ENCODE measurements at regions not wholly inside any gene's neighbourhood (a gene's known extent, or its start where the extent isn't known, plus 50 kb on each side); places are given as distances from the start of the nearest gene placed in this dataset.

- H3K4me1 ChIP-seq (ENCODE audit: control insufficient read depth, insufficient read depth, low read length, poor library complexity, severe bottlenecking): no peaks in the 10 kb centered on the region
- no peak overlapping the region for H3K27ac ChIP-seq (ENCODE audit: insufficient read depth, low read length, poor library complexity, severe bottlenecking)
- H3K36me3 ChIP-seq (ENCODE audit: control insufficient read depth, insufficient read depth, low read length): no peaks in the 10 kb centered on the region
- H3K27me3 ChIP-seq (replicated peaks; ENCODE audit: control insufficient read depth, insufficient read depth, low read length, poor library complexity, severe bottlenecking): no peaks in the 10 kb centered on the region
- no peak for DNase-seq
- no peak overlapping the region for H3K4me3 ChIP-seq (ENCODE audit: insufficient read depth, low read depth, low read length, poor library complexity, severe bottlenecking)
- no peaks in the 10 kb centered on the region for H3K9me3 ChIP-seq (ENCODE audit: control insufficient read depth, low read length)
Measured at GRCh38 chr4:15354371-15355297, 73.2 kb upstream of the C1QTNF7 start.

- no peak for DNase-seq
- Histone ChIP-seq H3K36me3 (ENCODE audit: control insufficient read depth, insufficient read depth, low read length) (no peaks in the 10 kb centered on the region), H3K9me3 (ENCODE audit: control insufficient read depth, low read length) (no peaks in the 10 kb centered on the region), H3K4me3 (ENCODE audit: insufficient read depth, low read depth, low read length, poor library complexity, severe bottlenecking) (no peak overlapping the region), H3K27ac (ENCODE audit: insufficient read depth, low read length, poor library complexity, severe bottlenecking) (no peak overlapping the region), H3K27me3 (replicated peaks; ENCODE audit: control insufficient read depth, insufficient read depth, low read length, poor library complexity, severe bottlenecking) (no peaks in the 10 kb centered on the region), H3K4me1 (ENCODE audit: control insufficient read depth, insufficient read depth, low read length, poor library complexity, severe bottlenecking) (no peaks in the 10 kb centered on the region)
Measured at GRCh38 chr4:15361529-15361928, 66.3 kb upstream of the C1QTNF7 start.

- Histone ChIP-seq H3K9me3 (ENCODE audit: control insufficient read depth, low read length) (no peaks in the 10 kb centered on the region), H3K4me3 (ENCODE audit: insufficient read depth, low read depth, low read length, poor library complexity, severe bottlenecking) (no peak overlapping the region), H3K27me3 (replicated peaks; ENCODE audit: control insufficient read depth, insufficient read depth, low read length, poor library complexity, severe bottlenecking) (no peaks in the 10 kb centered on the region), H3K36me3 (ENCODE audit: control insufficient read depth, insufficient read depth, low read length) (no peaks in the 10 kb centered on the region), H3K27ac (ENCODE audit: insufficient read depth, low read length, poor library complexity, severe bottlenecking) (no peak overlapping the region), H3K4me1 (ENCODE audit: control insufficient read depth, insufficient read depth, low read length, poor library complexity, severe bottlenecking) (no peaks in the 10 kb centered on the region)
- DNase-seq: no peak
Measured at GRCh38 chr4:15362541-15362940, 65.3 kb upstream of the C1QTNF7 start.

GRCh38 chr4:15364183-15364582 is 63.6 kb upstream of the C1QTNF7 start:
- no peak for DNase-seq
- no peaks in the 10 kb centered on the region for H3K27me3 ChIP-seq (replicated peaks; ENCODE audit: control insufficient read depth, insufficient read depth, low read length, poor library complexity, severe bottlenecking)
- no peak overlapping the region for H3K4me3 ChIP-seq (ENCODE audit: insufficient read depth, low read depth, low read length, poor library complexity, severe bottlenecking)
- H3K4me1 ChIP-seq (ENCODE audit: control insufficient read depth, insufficient read depth, low read length, poor library complexity, severe bottlenecking): no peaks in the 10 kb centered on the region
- no peaks in the 10 kb centered on the region for H3K9me3 ChIP-seq (ENCODE audit: control insufficient read depth, low read length)
- no peaks in the 10 kb centered on the region for H3K36me3 ChIP-seq (ENCODE audit: control insufficient read depth, insufficient read depth, low read length)
- no peak overlapping the region for H3K27ac ChIP-seq (ENCODE audit: insufficient read depth, low read length, poor library complexity, severe bottlenecking)

- Histone ChIP-seq H3K4me3 (ENCODE audit: insufficient read depth, low read depth, low read length, poor library complexity, severe bottlenecking) (no peak overlapping the region), H3K27me3 (replicated peaks; ENCODE audit: control insufficient read depth, insufficient read depth, low read length, poor library complexity, severe bottlenecking) (no peaks in the 10 kb centered on the region), H3K27ac (ENCODE audit: insufficient read depth, low read length, poor library complexity, severe bottlenecking) (no peak overlapping the region), H3K9me3 (ENCODE audit: control insufficient read depth, low read length) (no peaks in the 10 kb centered on the region), H3K36me3 (ENCODE audit: control insufficient read depth, insufficient read depth, low read length) (no peaks in the 10 kb centered on the region), H3K4me1 (ENCODE audit: control insufficient read depth, insufficient read depth, low read length, poor library complexity, severe bottlenecking) (no peaks in the 10 kb centered on the region)
- no peak for DNase-seq
Measured at GRCh38 chr4:15365641-15366040, 62.2 kb upstream of the C1QTNF7 start.

- DNase-seq: no peak
- H3K36me3 ChIP-seq (ENCODE audit: control insufficient read depth, insufficient read depth, low read length): no peaks in the 10 kb centered on the region
Measured at GRCh38 chr4:15366721-15367120, 61.1 kb upstream of the C1QTNF7 start.

GRCh38 chr4:15368856-15369255 is 59.0 kb upstream of the C1QTNF7 start:
- no peak for DNase-seq
- Histone ChIP-seq H3K9me3 (ENCODE audit: control insufficient read depth, low read length) (no peaks in the 10 kb centered on the region), H3K4me1 (ENCODE audit: control insufficient read depth, insufficient read depth, low read length, poor library complexity, severe bottlenecking) (no peaks in the 10 kb centered on the region), H3K4me3 (ENCODE audit: insufficient read depth, low read depth, low read length, poor library complexity, severe bottlenecking) (no peak overlapping the region), H3K36me3 (ENCODE audit: control insufficient read depth, insufficient read depth, low read length) (no peaks in the 10 kb centered on the region), H3K27me3 (replicated peaks; ENCODE audit: control insufficient read depth, insufficient read depth, low read length, poor library complexity, severe bottlenecking) (no peaks in the 10 kb centered on the region), H3K27ac (ENCODE audit: insufficient read depth, low read length, poor library complexity, severe bottlenecking) (no peak overlapping the region)

More at GRCh38 chr4:15366721-15367120, 61.1 kb upstream of the C1QTNF7 start:
- H3K4me1 ChIP-seq (ENCODE audit: control insufficient read depth, insufficient read depth, low read length, poor library complexity, severe bottlenecking): no peaks in the 10 kb centered on the region
- H3K4me3 ChIP-seq (ENCODE audit: insufficient read depth, low read depth, low read length, poor library complexity, severe bottlenecking): no peak overlapping the region
- no peak overlapping the region for H3K27ac ChIP-seq (ENCODE audit: insufficient read depth, low read length, poor library complexity, severe bottlenecking)
- H3K27me3 ChIP-seq (replicated peaks; ENCODE audit: control insufficient read depth, insufficient read depth, low read length, poor library complexity, severe bottlenecking): no peaks in the 10 kb centered on the region
- no peaks in the 10 kb centered on the region for H3K9me3 ChIP-seq (ENCODE audit: control insufficient read depth, low read length)

- Histone ChIP-seq H3K27ac (ENCODE audit: insufficient read depth, low read length, poor library complexity, severe bottlenecking) (no peak overlapping the region), H3K36me3 (ENCODE audit: control insufficient read depth, insufficient read depth, low read length) (no peaks in the 10 kb centered on the region), H3K27me3 (replicated peaks; ENCODE audit: control insufficient read depth, insufficient read depth, low read length, poor library complexity, severe bottlenecking) (no peaks in the 10 kb centered on the region), H3K9me3 (ENCODE audit: control insufficient read depth, low read length) (no peaks in the 10 kb centered on the region), H3K4me3 (ENCODE audit: insufficient read depth, low read depth, low read length, poor library complexity, severe bottlenecking) (no peak overlapping the region), H3K4me1 (ENCODE audit: control insufficient read depth, insufficient read depth, low read length, poor library complexity, severe bottlenecking) (no peaks in the 10 kb centered on the region)
- no peak for DNase-seq
Measured at GRCh38 chr4:15370296-15370695, 57.5 kb upstream of the C1QTNF7 start.

GRCh38 chr4:15373363-15373762 is 54.5 kb upstream of the C1QTNF7 start:
- H3K9me3 ChIP-seq (ENCODE audit: control insufficient read depth, low read length): no peaks in the 10 kb centered on the region
- H3K4me3 ChIP-seq (ENCODE audit: insufficient read depth, low read depth, low read length, poor library complexity, severe bottlenecking): no peak overlapping the region
- H3K36me3 ChIP-seq (ENCODE audit: control insufficient read depth, insufficient read depth, low read length): no peaks in the 10 kb centered on the region
- no peak for DNase-seq
- H3K4me1 ChIP-seq (ENCODE audit: control insufficient read depth, insufficient read depth, low read length, poor library complexity, severe bottlenecking): no peaks in the 10 kb centered on the region
- H3K27me3 ChIP-seq (replicated peaks; ENCODE audit: control insufficient read depth, insufficient read depth, low read length, poor library complexity, severe bottlenecking): no peaks in the 10 kb centered on the region
- no peak overlapping the region for H3K27ac ChIP-seq (ENCODE audit: insufficient read depth, low read length, poor library complexity, severe bottlenecking)

- Histone ChIP-seq H3K9me3 (ENCODE audit: control insufficient read depth, low read length) (no peaks in the 10 kb centered on the region), H3K27ac (ENCODE audit: insufficient read depth, low read length, poor library complexity, severe bottlenecking) (no peak overlapping the region), H3K4me1 (ENCODE audit: control insufficient read depth, insufficient read depth, low read length, poor library complexity, severe bottlenecking) (no peaks in the 10 kb centered on the region), H3K36me3 (ENCODE audit: control insufficient read depth, insufficient read depth, low read length) (no peaks in the 10 kb centered on the region), H3K27me3 (replicated peaks; ENCODE audit: control insufficient read depth, insufficient read depth, low read length, poor library complexity, severe bottlenecking) (no peaks in the 10 kb centered on the region), H3K4me3 (ENCODE audit: insufficient read depth, low read depth, low read length, poor library complexity, severe bottlenecking) (no peak overlapping the region)
- DNase-seq: no peak
Measured at GRCh38 chr4:15374656-15375055, 53.2 kb upstream of the C1QTNF7 start.

Data from effector memory CD4-positive, alpha-beta T cell (primary cell).